SU-DHL-6 (cell line): ENCODE measurements at regions not wholly inside any gene's neighbourhood (a gene's known extent, or its start where the extent isn't known, plus 50 kb on each side); places are given as distances from the start of the nearest gene placed in this dataset.

Experiments
- EZH2phosphoT487 ChIP-seq: fragments of 200-600 bp; sonication (generic), shearing (Covaris generic); conservative IDR thresholded peaks from 2 replicates; pipeline ENCODE4 v1.6.1; 2018; ENCODE audit warnings: mild to moderate bottlenecking, antibody characterized with exemption, low read length, moderate library complexity, mixed read lengths
- TF ChIP-seq, protein P1 (sequence below): fragments of 200-600 bp; sonication (generic); IDR thresholded peaks from one replicate; pipeline ENCODE4 v1.5.1; 2017; ENCODE audit warnings: antibody characterized with exemption, mild to moderate bottlenecking, low read length, moderate library complexity; ENCODE audit not compliant: insufficient read depth, poor library complexity, severe bottlenecking

DNA sequence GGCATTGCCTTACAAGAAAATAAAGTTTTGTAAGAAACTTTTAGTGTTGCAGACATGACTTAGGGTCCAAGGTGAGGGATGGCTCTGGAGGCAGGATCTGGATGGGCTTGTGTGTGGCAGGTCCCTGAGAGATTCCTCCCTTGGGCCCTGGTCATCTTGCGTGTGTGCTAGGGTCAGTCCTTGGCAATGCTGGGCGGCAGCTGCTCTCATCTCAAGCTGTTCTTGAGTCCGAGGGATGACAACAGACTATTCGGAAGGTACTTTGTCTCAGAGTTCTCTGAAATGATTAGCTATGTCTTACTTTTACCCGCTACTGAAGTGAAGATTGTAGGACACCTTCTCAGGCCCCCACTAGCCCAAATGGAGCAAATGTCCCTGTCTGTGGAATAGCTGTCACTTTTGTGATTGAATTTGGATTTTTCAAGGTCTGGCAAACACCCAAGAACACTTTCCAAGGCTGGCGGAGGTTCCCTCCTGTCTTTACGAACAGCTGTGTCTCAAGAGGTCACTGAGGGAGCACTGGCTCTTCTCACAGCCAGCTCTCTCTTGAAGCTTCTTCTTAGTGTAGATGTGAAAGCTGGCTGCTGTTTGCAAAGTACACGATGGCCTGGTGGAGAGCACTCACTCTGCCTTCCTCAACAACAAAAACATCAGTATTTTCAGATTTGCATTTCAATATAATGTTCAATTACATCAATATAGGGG lies 253.6 kb downstream of the STK31 start:
- TF ChIP-seq, protein P1, sequence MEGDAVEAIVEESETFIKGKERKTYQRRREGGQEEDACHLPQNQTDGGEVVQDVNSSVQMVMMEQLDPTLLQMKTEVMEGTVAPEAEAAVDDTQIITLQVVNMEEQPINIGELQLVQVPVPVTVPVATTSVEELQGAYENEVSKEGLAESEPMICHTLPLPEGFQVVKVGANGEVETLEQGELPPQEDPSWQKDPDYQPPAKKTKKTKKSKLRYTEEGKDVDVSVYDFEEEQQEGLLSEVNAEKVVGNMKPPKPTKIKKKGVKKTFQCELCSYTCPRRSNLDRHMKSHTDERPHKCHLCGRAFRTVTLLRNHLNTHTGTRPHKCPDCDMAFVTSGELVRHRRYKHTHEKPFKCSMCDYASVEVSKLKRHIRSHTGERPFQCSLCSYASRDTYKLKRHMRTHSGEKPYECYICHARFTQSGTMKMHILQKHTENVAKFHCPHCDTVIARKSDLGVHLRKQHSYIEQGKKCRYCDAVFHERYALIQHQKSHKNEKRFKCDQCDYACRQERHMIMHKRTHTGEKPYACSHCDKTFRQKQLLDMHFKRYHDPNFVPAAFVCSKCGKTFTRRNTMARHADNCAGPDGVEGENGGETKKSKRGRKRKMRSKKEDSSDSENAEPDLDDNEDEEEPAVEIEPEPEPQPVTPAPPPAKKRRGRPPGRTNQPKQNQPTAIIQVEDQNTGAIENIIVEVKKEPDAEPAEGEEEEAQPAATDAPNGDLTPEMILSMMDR, result no peak
- TF ChIP-seq EZH2phosphoT487, result no peak
